Smooth muscle cell (in vitro differentiated cells): ENCODE measurements at regions not wholly inside any gene's neighbourhood (a gene's known extent, or its start where the extent isn't known, plus 50 kb on each side); places are given as distances from the start of the nearest gene placed in this dataset.

ENCODE experiments used
- DNase-seq: peaks from one replicate; lab custom pipeline; 2025; ENCODE audit not compliant: unreplicated experiment; lab: John Stamatoyannopoulos, UW
- H2AFZ ChIP-seq: fragments of 200-600 bp; sonication (generic); 2 replicates; pipeline ENCODE4 v1.6.0; 2016; ENCODE audit warnings: antibody characterized with exemption, low read depth, mild to moderate bottlenecking
- H3F3A ChIP-seq: fragments of 200-600 bp; sonication (generic); 2 replicates; pipeline ENCODE4 v1.6.0; 2017; ENCODE audit warnings: antibody characterized with exemption, low read depth
- H3K27ac ChIP-seq: fragments of 200-600 bp; sonication (generic); 2 replicates; pipeline ENCODE4 v1.5.1; 2016; ENCODE audit warnings: low read depth, mild to moderate bottlenecking
- H3K27me3 ChIP-seq: fragments of 200-600 bp; sonication (generic); 2 replicates; pipeline ENCODE4 v1.6.1; 2016; ENCODE audit warnings: low read depth, mild to moderate bottlenecking
- H3K36me3 ChIP-seq: fragments of 200-600 bp; sonication (generic); 2 replicates; pipeline ENCODE4 v1.5.1; 2016; ENCODE audit warnings: low read depth
- H3K4me1 ChIP-seq: fragments of 200-600 bp; sonication (generic); 2 replicates; pipeline ENCODE4 v1.5.1; 2016; ENCODE audit warnings: low read depth
- H3K4me2 ChIP-seq: fragments of 200-600 bp; sonication (generic); 2 replicates; pipeline ENCODE4 v1.6.0; 2016; ENCODE audit warnings: mild to moderate bottlenecking
- H3K4me3 ChIP-seq: fragments of 200-600 bp; sonication (generic); 2 replicates; pipeline ENCODE4 v1.5.1; 2016; ENCODE audit warnings: mild to moderate bottlenecking
- H3K79me2 ChIP-seq: fragments of 200-600 bp; sonication (generic); 2 replicates; pipeline ENCODE4 v1.6.0; 2016; ENCODE audit warnings: low read depth, mild to moderate bottlenecking
- H3K9ac ChIP-seq: fragments of 200-600 bp; sonication (generic); 2 replicates; pipeline ENCODE4 v1.6.0; 2016; ENCODE audit warnings: low read depth
- H3K9me3 ChIP-seq: fragments of 200-600 bp; sonication (generic); replicated peaks from 2 replicates; pipeline ENCODE4 v1.5.1; 2016; ENCODE audit warnings: low read depth
- H4K20me1 ChIP-seq: fragments of 200-600 bp; sonication (generic); 2 replicates; pipeline ENCODE4 v1.6.0; 2016; ENCODE audit warnings: low read depth
- WGBS: methylation state at CpG from one replicate; pipeline ENCODE4 v1.1.7; 2016; ENCODE audit warnings: low lambda C conversion rate; 5-methylcytosine and 5-hydroxymethylcytosine counted together
- TF ChIP-seq, protein P1 (sequence below): fragments of 200-600 bp; sonication (generic); IDR thresholded peaks from 2 replicates; pipeline ENCODE4 v1.5.1; 2017; ENCODE audit warnings: borderline replicate concordance, mild to moderate bottlenecking, antibody characterized with exemption; ENCODE audit not compliant: insufficient read depth, poor library complexity, severe bottlenecking

DNA sequence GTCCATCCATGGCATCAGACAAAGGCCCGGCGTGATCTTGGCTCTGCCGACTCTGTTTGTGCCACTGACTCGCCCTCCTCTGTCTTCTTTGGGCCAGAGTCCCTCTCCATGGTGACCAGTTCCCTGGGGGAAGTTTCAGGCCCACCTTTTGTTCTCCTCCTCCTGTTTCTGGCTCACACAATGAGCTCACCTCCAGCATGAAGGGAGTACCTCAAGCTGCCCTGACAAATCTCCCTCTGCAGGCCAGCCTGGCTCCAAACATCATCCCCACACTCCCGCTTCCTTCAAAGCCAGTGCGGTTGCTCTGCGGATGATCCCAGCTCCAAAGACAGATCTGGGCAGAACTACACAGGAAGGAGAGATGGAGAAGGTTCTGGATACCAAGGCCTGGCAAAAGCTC is 576.6 kb downstream of the NPHP4 start:
- TF ChIP-seq, protein P1, sequence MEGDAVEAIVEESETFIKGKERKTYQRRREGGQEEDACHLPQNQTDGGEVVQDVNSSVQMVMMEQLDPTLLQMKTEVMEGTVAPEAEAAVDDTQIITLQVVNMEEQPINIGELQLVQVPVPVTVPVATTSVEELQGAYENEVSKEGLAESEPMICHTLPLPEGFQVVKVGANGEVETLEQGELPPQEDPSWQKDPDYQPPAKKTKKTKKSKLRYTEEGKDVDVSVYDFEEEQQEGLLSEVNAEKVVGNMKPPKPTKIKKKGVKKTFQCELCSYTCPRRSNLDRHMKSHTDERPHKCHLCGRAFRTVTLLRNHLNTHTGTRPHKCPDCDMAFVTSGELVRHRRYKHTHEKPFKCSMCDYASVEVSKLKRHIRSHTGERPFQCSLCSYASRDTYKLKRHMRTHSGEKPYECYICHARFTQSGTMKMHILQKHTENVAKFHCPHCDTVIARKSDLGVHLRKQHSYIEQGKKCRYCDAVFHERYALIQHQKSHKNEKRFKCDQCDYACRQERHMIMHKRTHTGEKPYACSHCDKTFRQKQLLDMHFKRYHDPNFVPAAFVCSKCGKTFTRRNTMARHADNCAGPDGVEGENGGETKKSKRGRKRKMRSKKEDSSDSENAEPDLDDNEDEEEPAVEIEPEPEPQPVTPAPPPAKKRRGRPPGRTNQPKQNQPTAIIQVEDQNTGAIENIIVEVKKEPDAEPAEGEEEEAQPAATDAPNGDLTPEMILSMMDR = no peak
- no peaks in the 10 kb centered on the region for H3F3A ChIP-seq
- no peaks in the 10 kb centered on the region for H3K9me3 ChIP-seq
- no peak overlapping the region for H3K4me2 ChIP-seq
- H3K9ac ChIP-seq = no peak overlapping the region
- no peaks in the 10 kb centered on the region for H3K27me3 ChIP-seq
- 87% methylated on average over 7 of the region's 7 CpGs for WGBS
- H3K79me2 ChIP-seq = no peaks in the 10 kb centered on the region
- H3K4me1 ChIP-seq = no peaks in the 10 kb centered on the region
- H4K20me1 ChIP-seq = no peaks in the 10 kb centered on the region
- H2AFZ ChIP-seq = no peak overlapping the region
- H3K36me3 ChIP-seq = no peaks in the 10 kb centered on the region
- no peak for DNase-seq
- no peak overlapping the region for H3K27ac ChIP-seq
- no peak overlapping the region for H3K4me3 ChIP-seq

DNA sequence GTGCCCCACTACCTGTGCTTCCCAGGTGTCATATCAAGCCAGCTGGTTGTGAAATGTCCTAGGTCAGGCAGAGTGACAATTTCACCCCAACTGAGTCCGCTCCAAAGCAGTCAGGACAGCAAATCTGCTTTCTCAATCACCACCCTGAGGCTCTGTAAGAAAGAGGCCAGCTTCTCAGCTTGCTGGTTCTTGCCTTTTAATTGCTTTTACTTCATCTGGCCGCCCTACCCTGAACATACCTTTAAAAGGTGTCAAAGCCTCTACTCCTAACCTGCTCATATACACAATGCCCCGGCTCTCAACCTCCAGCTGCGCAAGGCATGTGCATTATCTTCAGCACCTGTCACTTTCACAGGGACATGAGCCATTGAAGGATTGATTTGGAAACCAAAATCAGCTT is 581.6 kb downstream of the NPHP4 start:
- TF ChIP-seq, protein P1 = no peak
- no peak overlapping the region for H3K4me3 ChIP-seq
- no peaks in the 10 kb centered on the region for H3K27me3 ChIP-seq
- H3K27ac ChIP-seq = no peak overlapping the region
- H3K4me2 ChIP-seq = no peak overlapping the region
- H3K4me1 ChIP-seq = no peaks in the 10 kb centered on the region
- no peaks in the 10 kb centered on the region for H3K9me3 ChIP-seq
- H3K79me2 ChIP-seq = no peaks in the 10 kb centered on the region
- no peak overlapping the region for H3K9ac ChIP-seq
- no peaks in the 10 kb centered on the region for H4K20me1 ChIP-seq
- H3F3A ChIP-seq = no peaks in the 10 kb centered on the region
- no peak for DNase-seq
- 77% methylated on average over 4 of the region's 4 CpGs for WGBS
- no peak overlapping the region for H2AFZ ChIP-seq
- no peaks in the 10 kb centered on the region for H3K36me3 ChIP-seq

DNA sequence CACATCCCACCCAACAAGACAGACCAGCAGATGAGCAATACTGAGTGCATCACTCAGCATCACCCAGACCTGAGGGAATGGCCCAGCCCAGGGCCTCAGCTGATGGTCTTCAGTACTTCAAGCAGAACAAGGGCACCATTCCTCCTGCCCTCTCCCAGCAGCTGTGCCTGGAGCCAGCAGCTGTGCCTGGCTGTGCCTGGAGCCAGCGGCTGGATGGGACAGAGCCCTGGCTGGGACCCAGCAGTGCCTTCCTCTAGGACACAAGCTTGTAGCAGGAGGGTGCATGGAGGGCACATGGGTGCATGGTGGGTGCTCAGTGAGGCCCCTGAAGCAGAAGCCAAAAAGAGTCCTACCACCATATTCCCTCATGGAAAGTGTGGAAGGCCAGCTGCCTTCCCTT is 583.8 kb downstream of the NPHP4 start:
- H3K9me3 ChIP-seq = no peaks in the 10 kb centered on the region
- no peaks in the 10 kb centered on the region for H3K4me1 ChIP-seq
- no peak for DNase-seq
- no peaks in the 10 kb centered on the region for H3F3A ChIP-seq
- no peaks in the 10 kb centered on the region for H3K79me2 ChIP-seq
- no peak overlapping the region for H2AFZ ChIP-seq
- H3K9ac ChIP-seq = no peak overlapping the region
- no peaks in the 10 kb centered on the region for H4K20me1 ChIP-seq
- WGBS = 95% methylated on average over 1 of the region's 1 CpG
- H3K27ac ChIP-seq = no peak overlapping the region
- H3K4me3 ChIP-seq = no peak overlapping the region
- no peaks in the 10 kb centered on the region for H3K36me3 ChIP-seq
- TF ChIP-seq, protein P1 = no peak
- no peak overlapping the region for H3K4me2 ChIP-seq
- no peaks in the 10 kb centered on the region for H3K27me3 ChIP-seq

DNA sequence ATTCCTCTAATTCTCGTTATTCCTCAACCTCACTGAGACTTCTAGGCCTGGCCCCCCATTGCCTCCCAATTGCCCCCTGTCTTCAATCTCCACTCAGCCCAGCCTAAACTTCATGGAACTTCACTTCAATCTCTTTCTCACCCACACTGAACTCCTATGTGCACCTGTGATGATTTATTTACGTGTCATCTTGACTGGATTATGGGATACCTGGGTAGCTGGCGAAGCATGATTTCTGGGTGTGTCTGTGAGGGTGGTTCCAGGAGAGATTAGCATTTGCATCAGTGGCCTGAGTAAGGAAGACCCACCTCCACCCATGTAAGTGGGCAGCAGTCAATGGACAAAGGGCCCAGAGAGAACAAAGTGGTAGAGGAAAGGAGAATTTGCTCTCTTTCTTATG is 587.0 kb downstream of the NPHP4 start:
- no peak overlapping the region for H3K4me3 ChIP-seq
- no peak overlapping the region for H3K9ac ChIP-seq
- H3K4me1 ChIP-seq = no peaks in the 10 kb centered on the region
- H3K4me2 ChIP-seq = no peak overlapping the region
- H3K27me3 ChIP-seq = no peaks in the 10 kb centered on the region
- DNase-seq = no peak
- no peaks in the 10 kb centered on the region for H3K79me2 ChIP-seq
- H3K36me3 ChIP-seq = no peaks in the 10 kb centered on the region
- TF ChIP-seq, protein P1 = no peak
- H2AFZ ChIP-seq = no peak overlapping the region
- no peaks in the 10 kb centered on the region for H4K20me1 ChIP-seq
- no peak overlapping the region for H3K27ac ChIP-seq
- no peaks in the 10 kb centered on the region for H3F3A ChIP-seq
- WGBS = 84% methylated on average over 3 of the region's 3 CpGs
- H3K9me3 ChIP-seq = no peaks in the 10 kb centered on the region
